H1 (cell line): ENCODE measurements at regions not wholly inside any gene's neighbourhood (a gene's known extent, or its start where the extent isn't known, plus 50 kb on each side); places are given as distances from the start of the nearest gene placed in this dataset.
A peak's percentile ranks its signal among the peaks of the same experiment; 100 is the strongest.

Experiments used
- CTCF ChIA-PET: fragments of 300-600 bp; sonication (Branson Sonifier 250); formaldehyde crosslinking; loops from one replicate; lab custom pipeline; 2021; ENCODE audit not compliant: partially characterized antibody; lab: Charles Lee
- POLR2A ChIA-PET: fragments of 300-600 bp; sonication (Branson Sonifier 250); formaldehyde crosslinking; loops from one replicate; lab custom pipeline; 2021; ENCODE audit warnings: inconsistent platforms; ENCODE audit not compliant: partially characterized antibody; lab: Charles Lee
- DNase-seq, 2 experiments: peaks; one replicate each; pipeline versions ENCODE4 v3.0.0 to v3.0.0-alpha.2; 2010 to 2022; ENCODE audit warnings: low spot score in 2 of 2, low read depth in 1 of 2, mixed read lengths in 1 of 2
- FAIRE-seq: peaks from 2 replicates; lab custom pipeline; 2011; peaks lifted over from hg19 to GRCh38; lab: Jason Lieb, UNC
- H2AFZ ChIP-seq: 2 replicates; pipeline ENCODE4 v1.8.1; 2012; ENCODE audit warnings: low read length, inconsistent platforms
- H2AK5ac ChIP-seq: 2 replicates; pipeline ENCODE4 v1.6.1; 2013; ENCODE audit warnings: low read depth, low read length
- H2BK120ac ChIP-seq: replicated peaks from 2 replicates; pipeline ENCODE3; 2013; ENCODE audit warnings: low read depth, low read length, inconsistent platforms
- H2BK12ac ChIP-seq: 2 replicates; pipeline ENCODE4 v1.6.1; 2013; ENCODE audit warnings: low read depth, low read length
- H2BK15ac ChIP-seq: 2 replicates; pipeline ENCODE4 v1.6.1; 2013; ENCODE audit warnings: low read length
- H2BK20ac ChIP-seq: 2 replicates; pipeline ENCODE4 v1.6.1; 2013; ENCODE audit warnings: low read length
- H2BK5ac ChIP-seq: 2 replicates; pipeline ENCODE4 v1.6.1; 2013; ENCODE audit warnings: low read depth, low read length
- H3K14ac ChIP-seq: 2 replicates; pipeline ENCODE4 v1.6.1; 2013; ENCODE audit warnings: inconsistent platforms; ENCODE audit not compliant: insufficient read length
- H3K18ac ChIP-seq: 2 replicates; pipeline ENCODE4 v1.6.1; 2013; ENCODE audit warnings: low read length; ENCODE audit errors: extremely low read depth
- H3K23ac ChIP-seq: 2 replicates; pipeline ENCODE4 v1.6.1; 2013; ENCODE audit warnings: inconsistent platforms; ENCODE audit not compliant: insufficient read length
- H3K23me2 ChIP-seq: 2 replicates; pipeline ENCODE4 v1.6.1; 2013; ENCODE audit warnings: low read depth, low read length
- H3K27ac ChIP-seq: 2 replicates; pipeline ENCODE4 v1.6.1; 2011; ENCODE audit warnings: low read depth, low read length, inconsistent platforms
- H3K27me3 ChIP-seq, 4 experiments: replicated peaks in 1 of 4; 1 replicate in 1 of 4; 2 replicates in 3 of 4; pipeline versions ENCODE4 v1.6.1 to v1.8.1; 2011 to 2013; ENCODE audit warnings: low read length in 3 of 4, mild to moderate bottlenecking in 3 of 4, inconsistent platforms in 2 of 4, mixed read lengths in 2 of 4, moderate library complexity in 1 of 4; ENCODE audit not compliant: control insufficient read depth in 3 of 4, insufficient read depth in 3 of 4; ENCODE audit errors: extremely low read depth in 1 of 4
- H3K36me3 ChIP-seq, 4 experiments: 2 replicates each; pipeline versions ENCODE4 v1.6.1 to v1.8.1; 2011 to 2013; ENCODE audit warnings: mild to moderate bottlenecking in 4 of 4, low read length in 3 of 4, moderate library complexity in 2 of 4, control low read depth in 1 of 4, inconsistent platforms in 1 of 4; ENCODE audit not compliant: insufficient read depth in 4 of 4, control insufficient read depth in 2 of 4
- H3K4ac ChIP-seq: replicated peaks from 2 replicates; pipeline ENCODE3; 2013; ENCODE audit warnings: low read length, low read depth, mixed read lengths, inconsistent platforms; ENCODE audit not compliant: insufficient read length
- H3K4me1 ChIP-seq, 4 experiments: replicated peaks in 1 of 4; 1 replicate in 1 of 4; 2 replicates in 3 of 4; pipeline versions ENCODE4 v1.6.1 to v1.8.1; 2011 to 2013; ENCODE audit warnings: low read length in 3 of 4, inconsistent platforms in 2 of 4, mixed read lengths in 1 of 4; ENCODE audit not compliant: insufficient read depth in 4 of 4, control insufficient read depth in 3 of 4
- H3K4me2 ChIP-seq, 2 experiments: 2 replicates each; pipeline versions ENCODE4 v1.6.1 to v1.8.1; 2011 to 2013; ENCODE audit warnings: low read depth in 2 of 2, low read length in 2 of 2, control low read depth in 1 of 2, inconsistent platforms in 1 of 2, mild to moderate bottlenecking in 1 of 2; ENCODE audit not compliant: insufficient read depth in 1 of 2
- H3K4me3 ChIP-seq, 4 experiments: fragments of 200-600, 300-600 bp in 1 of 4; sonication (generic), shearing (Covaris generic), sonication (Bioruptor Twin) in 1 of 4; 2 replicates each; pipeline versions ENCODE4 v1.5.1 to v1.8.1; 2011 to 2016; ENCODE audit warnings: low read length in 4 of 4, low read depth in 3 of 4, control low read depth in 2 of 4, inconsistent platforms in 2 of 4, mild to moderate bottlenecking in 2 of 4, mixed read lengths in 1 of 4, moderate library complexity in 1 of 4; ENCODE audit not compliant: insufficient read depth in 2 of 4; ENCODE audit errors: extremely low read depth in 1 of 4
- H3K56ac ChIP-seq: replicated peaks from 2 replicates; pipeline ENCODE3; 2013; ENCODE audit warnings: low read depth, mild to moderate bottlenecking, mixed read lengths, low read length, inconsistent platforms; ENCODE audit not compliant: insufficient read length
- H3K79me1 ChIP-seq: 2 replicates; pipeline ENCODE4 v1.6.1; 2013; ENCODE audit warnings: low read depth, low read length, control low read depth
- H3K79me2 ChIP-seq, 2 experiments: 2 replicates each; pipeline versions ENCODE4 v1.6.1 to v1.8.1; 2012 to 2013; ENCODE audit warnings: low read length in 2 of 2, mild to moderate bottlenecking in 2 of 2, inconsistent platforms in 1 of 2; ENCODE audit not compliant: insufficient read depth in 2 of 2, control insufficient read depth in 1 of 2
- H3K9ac ChIP-seq, 4 experiments: replicated peaks in 1 of 4; 1 replicate in 1 of 4; 2 replicates in 3 of 4; pipeline versions ENCODE4 v1.6.1 to v1.8.1; 2011 to 2013; ENCODE audit warnings: low read depth in 3 of 4, low read length in 3 of 4, control low read depth in 2 of 4, mild to moderate bottlenecking in 2 of 4, moderate library complexity in 2 of 4, inconsistent platforms in 1 of 4; ENCODE audit errors: extremely low read depth in 1 of 4
- H3K9me3 ChIP-seq, 2 experiments: 2 replicates each; pipeline versions ENCODE4 v1.6.1 to v1.8.1; 2012 to 2013; ENCODE audit warnings: mild to moderate bottlenecking in 2 of 2, moderate library complexity in 2 of 2, control low read depth in 1 of 2, inconsistent platforms in 1 of 2, low read depth in 1 of 2, low read length in 1 of 2, mixed read lengths in 1 of 2; ENCODE audit not compliant: insufficient read depth in 2 of 2
- H4K20me1 ChIP-seq, 2 experiments: replicated peaks in 1 of 2; 2 replicates each; pipeline versions ENCODE3 to v1.8.1; 2011 to 2013; ENCODE audit warnings: inconsistent platforms in 2 of 2, low read length in 2 of 2, mild to moderate bottlenecking in 1 of 2; ENCODE audit not compliant: insufficient read depth in 2 of 2, control insufficient read depth in 1 of 2
- H4K5ac ChIP-seq: 2 replicates; pipeline ENCODE4 v1.6.1; 2013; ENCODE audit warnings: low read length, low read depth, mixed read lengths, inconsistent platforms; ENCODE audit not compliant: insufficient read length
- H4K8ac ChIP-seq: 2 replicates; pipeline ENCODE4 v1.8.0; 2013; ENCODE audit warnings: mild to moderate bottlenecking, moderate library complexity, low read length, inconsistent platforms; ENCODE audit not compliant: insufficient read depth; ENCODE audit errors: extremely low read depth
- H4K91ac ChIP-seq: replicated peaks from 2 replicates; pipeline ENCODE3; 2013; ENCODE audit warnings: low read length, mixed read lengths, inconsistent platforms; ENCODE audit not compliant: insufficient read length
- ASH2L ChIP-seq: fragments of 200-600, 300-600 bp; sonication (generic); IDR thresholded peaks from one replicate; pipeline ENCODE4 v1.7.1; 2017; ENCODE audit warnings: low read length
- GABPA ChIP-seq: IDR thresholded peaks from 2 replicates; pipeline ENCODE4 v1.6.1; 2011; ENCODE audit warnings: mild to moderate bottlenecking, low read length, moderate library complexity, borderline replicate concordance; ENCODE audit not compliant: insufficient read depth
- GTF2F1 ChIP-seq: IDR thresholded peaks from 2 replicates; pipeline ENCODE4 v1.6.1; 2012; ENCODE audit warnings: low read depth, low read length, improper control_type of control experiment, borderline replicate concordance
- NRF1 ChIP-seq: IDR thresholded peaks from 2 replicates; pipeline ENCODE4 v1.6.1; 2011; ENCODE audit warnings: mild to moderate bottlenecking, low read depth, low read length, improper control_type of control experiment
- POLR2A ChIP-seq, 2 experiments: IDR thresholded peaks; 1 replicate in 1 of 2; 2 replicates in 1 of 2; pipeline ENCODE4 v1.6.1; 2011; ENCODE audit warnings: low read depth in 2 of 2, low read length in 2 of 2, mild to moderate bottlenecking in 2 of 2; ENCODE audit errors: control extremely low read depth in 1 of 2
- POU5F1 ChIP-seq: IDR thresholded peaks from 2 replicates; pipeline ENCODE4 v1.6.1; 2011; ENCODE audit warnings: low read depth, mild to moderate bottlenecking, low read length, moderate library complexity
- RFX5 ChIP-seq: IDR thresholded peaks from 2 replicates; pipeline ENCODE4 v1.6.1; 2011; ENCODE audit warnings: low read depth, low read length, improper control_type of control experiment, borderline replicate concordance
- RXRA ChIP-seq: IDR thresholded peaks from 2 replicates; pipeline ENCODE4 v1.6.1; 2011; ENCODE audit warnings: low read depth, mild to moderate bottlenecking, low read length, moderate library complexity; ENCODE audit not compliant: insufficient read depth
- ZNF274 ChIP-seq: IDR thresholded peaks from 2 replicates; pipeline ENCODE4 v1.7.0; 2012; ENCODE audit warnings: low read length, borderline replicate concordance; ENCODE audit errors: extremely low read depth
- WGBS, 2 experiments: shearing (Covaris generic) in 1 of 2; methylation state at CpG; one replicate each; pipeline versions ENCODE4 v1.1.6 to v1.1.7; 2013 to 2015; ENCODE audit warnings: low lambda C conversion rate in 2 of 2, mixed read lengths in 2 of 2, inconsistent platforms in 1 of 2, low coverage in 1 of 2, missing lambda C conversion rate in 1 of 2; ENCODE audit not compliant: insufficient replicate concordance in 2 of 2, insufficient coverage in 1 of 2, insufficient read length in 1 of 2; ENCODE audit errors: extremely low coverage in 1 of 2, missing lambda C conversion rate in 1 of 2; 5-methylcytosine and 5-hydroxymethylcytosine counted together
- TF ChIP-seq, protein P1 (sequence below): IDR thresholded peaks from 2 replicates; pipeline ENCODE4 v1.6.1; 2012; ENCODE audit warnings: inconsistent platforms
- TF ChIP-seq, protein P2 (sequence below): IDR thresholded peaks from 2 replicates; pipeline ENCODE4 v1.6.1; 2012; ENCODE audit warnings: inconsistent platforms

DNA sequence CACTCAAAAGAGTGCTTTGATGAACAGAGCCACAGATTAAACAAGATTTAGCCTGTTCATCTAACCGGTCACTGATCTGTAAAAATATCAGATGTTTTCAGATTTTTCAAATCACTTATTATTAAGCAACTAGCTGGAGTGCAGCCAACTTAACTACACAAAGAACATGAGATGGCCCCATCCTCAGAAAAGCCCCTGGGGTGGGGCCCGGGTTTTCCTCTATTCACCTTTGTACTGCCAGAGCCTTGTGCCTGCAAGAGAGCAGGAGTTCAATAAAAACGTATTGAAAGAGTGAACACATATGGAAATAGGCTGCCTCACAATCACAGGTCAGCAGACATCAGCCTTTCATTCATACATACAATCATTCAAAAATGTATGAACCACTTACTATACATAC lies 516.1 kb downstream of the OMA1 start:
- Histone ChIP-seq H2BK15ac (no peak overlapping the region), H3K9ac (no peak overlapping the region), H3K9me3 (no peaks in the 10 kb centered on the region), H3K4ac (peak overlapping the region; percentile 97), H4K20me1 (no peaks in the 10 kb centered on the region), H3K4me1 (peaks cover 5 to 37% (median 19%) of the 10 kb centered on the region in 4 experiments), H2AFZ (no peak overlapping the region), H2BK20ac (peak overlapping the region; percentile 55; the same call in 1 of the 2 replicates), H2BK12ac (peak overlapping the region; percentile 94), H3K4me3 (peak overlapping the region in 1 of 4 experiments; percentile 33; a peak in 1 of 8 replicates), H2BK120ac (peak overlapping the region; percentile 96), H4K8ac (no peak overlapping the region), H3K14ac (no peak overlapping the region), H3K27me3 (no peaks in the 10 kb centered on the region), H3K23ac (no peak overlapping the region), H3K4me2 (peak overlapping the region; percentile 57 to 70; a peak in 2 of 4 replicates), H3K79me1 (no peaks in the 10 kb centered on the region), H3K79me2 (no peaks in the 10 kb centered on the region), H2BK5ac (peak overlapping the region; percentile 88; the same call in 1 of the 2 replicates), H2AK5ac (peak overlapping the region; percentile 78; the same call in 1 of the 2 replicates), H3K36me3 (no peaks in the 10 kb centered on the region), H3K56ac (peak overlapping the region; percentile 84), H3K18ac (no peak overlapping the region; the same call in 1 of the 2 replicates), H4K91ac (peak overlapping the region; percentile 90), H4K5ac (peak overlapping the region; percentile 56), H3K27ac (peak overlapping the region; percentile 34; the same call in 1 of the 2 replicates), H3K23me2 (peaks cover 5% of the 10 kb centered on the region)
- POLR2A ChIA-PET: interaction anchor here (1.1 to 1.4 kb wide), 4 partner anchors 11 to 29 kb away, joined by 3 to 6 read pairs (median 4); no protein-coding TSS in a partner anchor
- FAIRE-seq: no peak
- TF ChIP-seq POLR2A (IDR thresholded peaks at IDR 0.05; ENCODE audit: control extremely low read depth in 1 of 2, low read depth in 2 of 2, low read length in 2 of 2) (no peak), RXRA (no peak), GABPA (no peak), ASH2L (no peak), GTF2F1 (no peak), ZNF274 (no peak), RFX5 (no peak), NRF1 (no peak), POU5F1 (no peak)
- TF ChIP-seq, protein P1, sequence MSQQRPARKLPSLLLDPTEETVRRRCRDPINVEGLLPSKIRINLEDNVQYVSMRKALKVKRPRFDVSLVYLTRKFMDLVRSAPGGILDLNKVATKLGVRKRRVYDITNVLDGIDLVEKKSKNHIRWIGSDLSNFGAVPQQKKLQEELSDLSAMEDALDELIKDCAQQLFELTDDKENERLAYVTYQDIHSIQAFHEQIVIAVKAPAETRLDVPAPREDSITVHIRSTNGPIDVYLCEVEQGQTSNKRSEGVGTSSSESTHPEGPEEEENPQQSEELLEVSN: no peak
- TF ChIP-seq, protein P2, sequence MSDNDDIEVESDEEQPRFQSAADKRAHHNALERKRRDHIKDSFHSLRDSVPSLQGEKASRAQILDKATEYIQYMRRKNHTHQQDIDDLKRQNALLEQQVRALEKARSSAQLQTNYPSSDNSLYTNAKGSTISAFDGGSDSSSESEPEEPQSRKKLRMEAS: no peak
- CTCF ChIA-PET: interaction anchor here (1.4 to 2.3 kb wide), 6 partner anchors 13 to 64 kb away, joined by 6 to 7 read pairs (median 6); no protein-coding TSS in a partner anchor
- WGBS, 2 experiments: 59% methylated on average over 3 of the region's 3 CpGs; no CpG with 5 or more reads in 1 of the 2 experiments
- no peak for DNase-seq
